ENCODE measurements at regions not wholly inside any gene's neighbourhood (a gene's known extent, or its start where the extent isn't known, plus 50 kb on each side); places are given as distances from the start of the nearest gene placed in this dataset.

DNA sequence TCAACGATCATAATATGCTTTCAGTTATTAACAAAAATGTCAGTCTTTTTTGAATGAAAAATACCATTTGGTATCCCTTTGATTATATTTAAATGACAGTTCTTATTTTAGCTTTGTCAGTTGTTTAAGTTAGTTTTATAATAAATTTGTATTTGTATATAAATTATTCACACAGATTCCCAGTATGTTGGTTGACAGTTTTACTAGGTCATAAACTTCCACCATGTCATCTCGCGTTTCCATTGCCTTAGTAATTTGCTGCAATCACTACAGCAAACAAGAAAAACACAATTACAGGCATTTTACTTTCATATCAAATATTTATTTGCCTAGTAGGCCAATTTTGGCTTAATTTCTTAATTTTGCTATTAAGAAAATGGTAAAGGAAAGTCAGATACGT, 109.6 kb upstream of the ANK2 start:
- H3K4me1 ChIP-seq (ENCODE audit: control insufficient read depth, extremely low read depth, insufficient read depth, low read length): no peaks in the 10 kb centered on the region
- TF ChIP-seq, protein P1, sequence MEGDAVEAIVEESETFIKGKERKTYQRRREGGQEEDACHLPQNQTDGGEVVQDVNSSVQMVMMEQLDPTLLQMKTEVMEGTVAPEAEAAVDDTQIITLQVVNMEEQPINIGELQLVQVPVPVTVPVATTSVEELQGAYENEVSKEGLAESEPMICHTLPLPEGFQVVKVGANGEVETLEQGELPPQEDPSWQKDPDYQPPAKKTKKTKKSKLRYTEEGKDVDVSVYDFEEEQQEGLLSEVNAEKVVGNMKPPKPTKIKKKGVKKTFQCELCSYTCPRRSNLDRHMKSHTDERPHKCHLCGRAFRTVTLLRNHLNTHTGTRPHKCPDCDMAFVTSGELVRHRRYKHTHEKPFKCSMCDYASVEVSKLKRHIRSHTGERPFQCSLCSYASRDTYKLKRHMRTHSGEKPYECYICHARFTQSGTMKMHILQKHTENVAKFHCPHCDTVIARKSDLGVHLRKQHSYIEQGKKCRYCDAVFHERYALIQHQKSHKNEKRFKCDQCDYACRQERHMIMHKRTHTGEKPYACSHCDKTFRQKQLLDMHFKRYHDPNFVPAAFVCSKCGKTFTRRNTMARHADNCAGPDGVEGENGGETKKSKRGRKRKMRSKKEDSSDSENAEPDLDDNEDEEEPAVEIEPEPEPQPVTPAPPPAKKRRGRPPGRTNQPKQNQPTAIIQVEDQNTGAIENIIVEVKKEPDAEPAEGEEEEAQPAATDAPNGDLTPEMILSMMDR (optimal IDR thresholded peaks at IDR 0.05 in 1 of 3, IDR thresholded peaks at IDR 0.05 in 1 of 3, conservative IDR thresholded peaks at IDR 0.05 in 1 of 3; ENCODE audit: extremely low read depth in 1 of 3, insufficient read depth in 2 of 3, low read length in 3 of 3): no peak
- no peak for TF ChIP-seq EZH2 (IDR thresholded peaks at IDR 0.05; ENCODE audit: low read length)

DNA sequence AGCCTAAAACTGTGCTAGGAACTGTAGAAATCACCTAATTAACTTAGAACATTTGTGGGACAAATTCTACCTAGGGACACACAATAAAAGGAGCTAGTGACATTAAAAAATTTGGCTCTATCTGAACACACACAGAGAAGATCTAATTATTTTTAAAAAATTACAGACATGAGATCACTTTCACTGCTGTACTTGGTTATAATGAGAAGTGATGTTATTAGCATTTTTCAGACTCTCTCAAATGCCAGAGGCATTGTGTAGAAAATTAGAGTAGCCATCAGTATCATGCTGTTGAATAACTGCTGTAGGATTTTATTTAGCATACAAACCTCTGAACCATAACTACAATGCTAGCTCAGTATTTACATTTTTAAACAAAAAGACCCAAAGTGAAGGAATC, 109.1 kb upstream of the ANK2 start:
- H3K79me2 ChIP-seq (ENCODE audit: control insufficient read depth, insufficient read depth, low read length): no peaks in the 10 kb centered on the region
- no peaks in the 10 kb centered on the region for H3K9me1 ChIP-seq (ENCODE audit: control insufficient read depth, extremely low read depth, insufficient read depth, low read length)
- H2AFZ ChIP-seq (ENCODE audit: control insufficient read depth, low read length): no peak overlapping the region
- H3K9me3 ChIP-seq (ENCODE audit: control insufficient read depth, low read depth, low read length): no peaks in the 10 kb centered on the region
- no peaks in the 10 kb centered on the region for H4K20me1 ChIP-seq (ENCODE audit: control insufficient read depth, extremely low read depth, insufficient read depth, low read length)
- H3K27me3 ChIP-seq (ENCODE audit: control insufficient read depth, extremely low read depth, insufficient read depth, low read length): no peaks in the 10 kb centered on the region
- no peak overlapping the region for H3K4me3 ChIP-seq (ENCODE audit: control insufficient read depth in 2 of 3, extremely low read depth in 1 of 3, insufficient read depth in 2 of 3, low read depth in 1 of 3, low read length in 3 of 3)
- no peak for FAIRE-seq
- no peak overlapping the region for H3K9ac ChIP-seq (ENCODE audit: control insufficient read depth, extremely low read depth, insufficient read depth, low read length)
- no peaks in the 10 kb centered on the region for H3K36me3 ChIP-seq (ENCODE audit: control insufficient read depth in 2 of 2, extremely low read depth in 1 of 2, insufficient read depth in 2 of 2, low read length in 2 of 2)
- no peak for DNase-seq (ENCODE audit: low read depth, low spot score)
- no peak overlapping the region for H3K4me2 ChIP-seq (ENCODE audit: control insufficient read depth, extremely low read depth, insufficient read depth, low read depth, low read length)
- no peaks in the 10 kb centered on the region for H3K4me1 ChIP-seq (ENCODE audit: control insufficient read depth, extremely low read depth, insufficient read depth, low read length)
- H3K27ac ChIP-seq (ENCODE audit: control insufficient read depth, insufficient read depth, low read length): no peak overlapping the region
- TF ChIP-seq, protein P1 (optimal IDR thresholded peaks at IDR 0.05 in 1 of 3, IDR thresholded peaks at IDR 0.05 in 1 of 3, conservative IDR thresholded peaks at IDR 0.05 in 1 of 3; ENCODE audit: extremely low read depth in 1 of 3, insufficient read depth in 2 of 3, low read length in 3 of 3): no peak
- TF ChIP-seq EZH2 (IDR thresholded peaks at IDR 0.05; ENCODE audit: low read length): no peak
- dilution Hi-C loops (cut with MboI; ENCODE audit: extremely low pct_ligation_motif_present, low sequenced_read_pairs): no loop called here

More for the DNA sequence above, 109.6 kb upstream of the ANK2 start:
- no peak overlapping the region for H3K9ac ChIP-seq (ENCODE audit: control insufficient read depth, extremely low read depth, insufficient read depth, low read length)
- DNase-seq (ENCODE audit: low read depth, low spot score) (no peak), FAIRE-seq (no peak)
- H3K36me3 ChIP-seq (ENCODE audit: control insufficient read depth in 2 of 2, extremely low read depth in 1 of 2, insufficient read depth in 2 of 2, low read length in 2 of 2): no peaks in the 10 kb centered on the region
- no peak overlapping the region for H2AFZ ChIP-seq (ENCODE audit: control insufficient read depth, low read length)
- H3K27me3 ChIP-seq (ENCODE audit: control insufficient read depth, extremely low read depth, insufficient read depth, low read length): no peaks in the 10 kb centered on the region
- H3K79me2 ChIP-seq (ENCODE audit: control insufficient read depth, insufficient read depth, low read length): no peaks in the 10 kb centered on the region
- H3K9me1 ChIP-seq (ENCODE audit: control insufficient read depth, extremely low read depth, insufficient read depth, low read length): no peaks in the 10 kb centered on the region
- H4K20me1 ChIP-seq (ENCODE audit: control insufficient read depth, extremely low read depth, insufficient read depth, low read length): no peaks in the 10 kb centered on the region
- no peaks in the 10 kb centered on the region for H3K9me3 ChIP-seq (ENCODE audit: control insufficient read depth, low read depth, low read length)
- H3K4me3 ChIP-seq (ENCODE audit: control insufficient read depth in 2 of 3, extremely low read depth in 1 of 3, insufficient read depth in 2 of 3, low read depth in 1 of 3, low read length in 3 of 3): no peak overlapping the region
- no peak overlapping the region for H3K4me2 ChIP-seq (ENCODE audit: control insufficient read depth, extremely low read depth, insufficient read depth, low read depth, low read length)
- dilution Hi-C loops (cut with MboI; ENCODE audit: extremely low pct_ligation_motif_present, low sequenced_read_pairs): no loop called here
- no peak overlapping the region for H3K27ac ChIP-seq (ENCODE audit: control insufficient read depth, insufficient read depth, low read length)

Measured in keratinocyte (primary cell).